Occipital lobe (tissue), 1 donor: ENCODE measurements at regions not wholly inside any gene's neighbourhood (a gene's known extent, or its start where the extent isn't known, plus 50 kb on each side); places are given as distances from the start of the nearest gene placed in this dataset.
A peak's percentile ranks its signal among the peaks of the same experiment; 100 is the strongest.

Experiments used
- DNase-seq: peaks from one replicate; lab custom pipeline; 2025; lab: John Stamatoyannopoulos, UW

DNA sequence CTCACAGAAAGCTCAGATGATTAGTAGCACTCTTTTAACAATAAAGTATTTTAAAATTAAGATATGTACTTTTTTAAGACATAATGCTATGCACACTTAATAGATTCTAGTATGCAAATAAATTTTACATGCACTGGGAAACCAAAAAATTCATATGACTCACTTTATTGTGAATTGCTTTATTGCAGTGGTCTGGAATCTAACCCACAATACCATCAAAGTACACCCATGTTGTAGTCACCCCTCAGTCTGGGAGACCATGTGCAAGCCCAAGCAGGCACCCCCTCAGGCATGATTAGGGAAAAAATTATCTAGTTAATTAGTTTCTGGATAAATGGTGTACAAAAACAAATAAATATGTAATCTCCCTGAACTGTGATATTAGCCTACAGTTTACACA, 649.0 kb upstream of the HS6ST1 start:
- no peak for DNase-seq

DNA sequence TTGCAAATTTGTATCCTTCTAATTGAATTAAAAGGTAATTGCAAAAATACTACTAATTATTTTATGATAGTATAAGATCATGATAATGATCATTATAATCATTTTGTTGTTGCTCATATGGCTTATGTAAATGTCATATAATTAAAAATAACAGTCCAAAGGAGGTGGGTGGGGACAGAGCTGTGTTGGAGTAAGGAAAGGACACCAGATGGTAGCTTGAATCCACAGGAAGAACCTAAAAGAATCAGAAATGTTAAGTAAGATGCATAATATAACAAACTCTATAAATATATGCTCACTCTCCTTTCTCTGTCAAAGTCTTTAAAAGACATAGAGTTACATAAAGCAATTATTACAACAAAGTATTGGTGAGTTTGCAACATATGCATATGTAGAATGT, 650.7 kb upstream of the HS6ST1 start:
- DNase-seq, result no peak

DNA sequence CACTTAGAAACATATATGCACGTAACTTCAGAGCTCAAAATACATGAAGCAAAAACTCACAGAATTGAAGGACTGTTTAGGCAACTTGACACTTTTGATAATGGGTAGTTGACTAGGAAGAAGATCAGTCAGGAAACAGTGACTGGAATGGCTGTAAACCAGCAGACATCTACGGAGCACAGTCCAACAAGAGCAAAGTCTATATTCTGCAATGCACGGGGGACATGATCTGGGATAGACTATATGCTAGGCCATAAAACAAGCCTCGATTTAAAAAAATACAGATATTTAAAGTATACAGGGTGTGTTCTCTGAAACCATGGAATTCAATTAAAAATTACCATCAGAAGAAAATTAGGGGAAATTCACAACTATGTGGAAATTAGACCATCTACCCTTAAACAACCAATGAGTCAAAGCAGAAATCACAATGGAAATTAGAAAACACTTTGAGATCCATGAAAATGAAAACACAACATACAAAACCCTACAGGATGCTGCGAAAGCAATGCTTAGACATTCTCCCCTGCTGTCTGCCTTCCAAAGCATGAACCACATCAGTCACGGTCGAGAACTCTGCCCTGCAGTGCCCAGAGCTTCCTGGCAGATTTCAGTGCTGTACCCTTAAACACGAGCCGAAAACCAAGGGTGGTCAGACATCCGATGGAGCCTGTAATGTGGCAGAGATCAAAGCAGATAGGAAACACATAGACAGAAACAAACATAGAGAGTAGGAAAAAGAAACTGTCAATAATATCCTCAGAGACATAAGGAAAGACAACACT, 651.9 kb upstream of the HS6ST1 start:
- no peak for DNase-seq

DNA sequence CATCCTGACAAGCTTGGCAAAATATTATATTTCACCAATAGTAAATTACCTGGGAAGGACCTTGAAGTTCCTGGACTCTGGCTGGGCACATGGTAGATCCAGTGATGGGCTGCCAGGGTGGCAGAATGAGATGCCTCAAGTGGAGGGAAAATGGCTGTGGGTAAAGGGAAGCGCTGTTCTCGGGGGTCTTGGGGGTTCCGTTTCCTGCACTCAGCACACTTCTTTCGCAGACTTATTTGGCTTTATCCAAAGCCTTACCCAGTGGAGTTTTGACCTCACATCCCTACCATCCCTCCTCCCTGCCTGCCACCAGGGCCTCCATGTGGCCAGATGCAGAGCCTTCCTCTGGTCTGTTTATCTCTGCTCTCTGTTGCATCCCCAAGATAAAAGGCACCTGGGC, 654.9 kb upstream of the HS6ST1 start:
- no peak for DNase-seq

DNA sequence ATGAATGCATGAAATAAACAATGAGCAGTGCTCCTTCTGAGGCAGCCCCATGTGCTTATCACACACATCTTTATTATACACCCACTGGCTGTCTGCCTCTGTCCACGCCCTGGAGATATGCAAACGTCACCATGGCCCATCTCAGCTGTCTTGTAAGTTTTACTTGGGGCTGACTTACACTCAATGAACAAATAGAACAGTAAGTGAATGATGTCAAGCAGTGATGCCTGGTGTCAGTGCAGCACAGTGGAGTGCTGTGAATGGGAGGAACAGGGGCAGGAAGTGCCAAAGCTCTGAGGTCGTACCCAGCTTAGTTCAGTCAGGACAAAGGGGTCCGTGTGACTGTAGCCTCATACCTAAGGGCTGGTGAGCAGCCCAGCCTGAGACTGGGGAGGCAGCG, 659.5 kb upstream of the HS6ST1 start:
- DNase-seq, result no peak

DNA sequence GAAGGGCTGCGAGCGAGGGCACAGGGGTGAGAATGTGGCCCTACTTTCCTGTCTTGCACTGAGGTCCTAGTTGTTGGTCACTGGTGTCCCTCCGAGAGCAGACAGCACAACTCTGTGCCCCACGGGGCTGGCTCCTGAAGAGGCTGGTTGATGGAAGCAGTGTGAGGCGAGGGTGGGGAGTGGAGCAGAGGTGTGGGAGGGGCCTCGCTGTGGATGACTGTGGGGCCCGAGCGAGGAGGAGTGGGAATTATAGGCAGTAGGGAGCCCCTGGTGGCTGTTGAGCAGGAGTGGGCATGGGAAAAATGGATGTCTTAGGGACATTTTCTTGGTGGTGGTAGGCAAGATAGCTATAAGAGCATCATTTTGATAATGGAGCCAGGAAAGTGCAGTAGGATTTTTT, 660.5 kb upstream of the HS6ST1 start:
- no peak for DNase-seq

DNA sequence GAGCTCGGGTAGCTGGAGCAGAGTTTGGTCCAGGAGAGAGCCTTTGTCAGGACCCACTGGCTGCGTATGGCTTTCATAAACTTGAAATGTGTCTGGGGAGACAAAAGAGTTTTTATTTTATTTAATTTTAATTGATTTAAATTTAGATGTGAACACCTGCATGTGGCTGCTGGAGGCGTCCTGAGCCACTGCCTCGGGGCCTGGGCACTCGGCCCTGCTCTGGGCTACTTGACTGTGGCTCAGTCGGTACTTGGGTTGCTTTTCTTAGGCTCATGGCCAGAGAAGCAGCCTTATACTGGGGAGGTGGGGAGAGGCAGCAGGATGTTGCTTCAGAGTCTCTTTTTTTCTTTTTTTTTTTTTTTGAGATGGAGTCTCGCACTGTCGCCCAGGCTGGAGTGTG, 661.8 kb upstream of the HS6ST1 start:
- no peak for DNase-seq

DNA sequence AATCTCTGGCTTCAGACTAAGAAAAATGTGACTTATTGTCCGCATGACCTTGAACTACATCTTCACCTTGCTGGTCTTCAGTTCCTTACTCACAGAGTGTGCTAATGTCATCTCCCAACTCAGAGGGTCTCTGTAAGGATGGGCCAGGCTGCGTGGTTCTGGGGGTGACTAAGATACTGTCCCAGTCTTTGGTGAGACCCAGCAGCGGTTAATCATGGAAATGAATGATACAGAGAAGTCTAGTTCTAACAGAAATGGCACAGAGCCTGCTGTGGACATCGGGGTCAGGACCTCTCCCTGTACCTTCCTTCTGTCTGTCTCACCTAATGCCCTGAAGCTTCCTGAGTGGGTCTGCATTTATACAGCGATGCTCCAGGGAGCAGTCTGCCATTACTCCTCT, 662.7 kb upstream of the HS6ST1 start:
- no peak for DNase-seq

DNA sequence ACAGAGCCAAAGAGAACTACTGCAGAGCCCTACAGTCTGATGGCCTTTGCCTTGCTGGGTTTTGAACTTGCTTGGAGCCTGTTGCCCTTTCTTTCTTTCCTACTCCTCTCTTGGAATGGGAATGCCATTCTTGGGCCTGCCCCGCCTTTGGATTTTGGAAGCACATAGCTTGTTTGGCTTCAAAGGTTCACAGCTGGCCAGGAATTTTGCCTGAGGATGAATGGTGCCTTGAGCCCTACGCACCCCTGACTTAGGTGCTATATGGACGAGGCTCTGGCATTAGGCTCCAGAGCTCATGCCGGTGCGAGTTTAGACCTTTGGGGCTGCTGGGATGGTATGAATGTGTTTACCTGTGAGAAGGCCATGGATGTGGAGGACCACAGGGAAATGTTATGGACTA, 663.3 kb upstream of the HS6ST1 start:
- no peak for DNase-seq

DNA sequence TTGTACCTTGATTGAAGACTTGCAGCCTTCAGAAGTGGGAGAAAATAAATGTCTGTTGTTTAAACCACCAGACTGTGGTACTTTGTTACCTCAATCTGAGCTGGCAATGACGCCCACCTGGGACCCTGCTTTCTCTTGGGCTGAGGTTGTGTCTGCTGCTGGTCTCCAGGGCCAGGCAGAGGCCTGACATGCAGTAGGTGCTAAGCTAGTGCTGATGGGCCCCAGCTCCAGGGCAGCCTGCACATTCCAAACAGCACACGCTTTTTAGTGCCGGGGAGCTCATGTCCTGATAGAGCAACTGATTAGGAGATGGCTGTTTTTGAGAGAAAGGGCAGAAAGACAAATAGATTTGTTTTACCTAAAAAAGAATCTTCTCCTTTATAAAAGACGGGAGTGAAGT, 664.0 kb upstream of the HS6ST1 start:
- DNase-seq, result no peak

DNA sequence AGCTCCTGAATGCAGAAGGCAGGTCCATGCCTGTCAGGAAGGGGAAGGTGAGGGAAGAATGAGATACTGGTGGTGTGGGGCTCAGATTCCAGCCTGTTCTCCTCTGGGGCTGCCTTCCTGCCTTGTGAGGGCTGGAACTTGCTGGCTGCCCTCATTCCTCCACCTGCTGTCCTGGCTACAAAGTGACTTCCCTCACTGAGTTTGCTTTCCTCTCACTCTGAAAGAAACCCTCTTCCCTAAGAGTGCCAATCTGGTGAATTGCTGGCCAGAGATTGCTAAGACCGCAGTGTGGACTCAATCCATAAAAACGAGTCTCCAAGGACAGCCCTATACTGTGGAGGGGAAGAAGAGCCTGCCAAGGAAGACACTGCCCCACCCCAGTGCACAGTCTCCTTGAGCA, 664.4 kb upstream of the HS6ST1 start:
- DNase-seq, result no peak

DNA sequence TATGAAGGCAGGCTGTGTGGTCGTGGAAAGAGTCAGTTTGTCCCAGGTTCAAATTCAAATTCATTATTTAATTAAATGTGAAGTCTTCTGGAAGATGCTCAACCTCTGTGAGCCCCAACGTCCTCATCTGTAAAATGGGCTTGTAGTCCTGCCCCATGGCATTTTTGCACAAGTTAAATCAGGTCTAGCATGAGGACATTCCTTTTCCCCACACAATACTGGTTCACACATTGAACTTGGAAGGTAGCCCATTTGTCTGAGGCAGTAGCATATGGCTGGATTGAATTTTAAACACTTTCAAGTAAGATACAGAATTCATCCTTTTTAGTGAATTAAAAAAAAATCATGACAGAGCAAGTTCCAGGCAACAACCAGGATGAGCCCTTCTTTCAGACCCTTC, 665.4 kb upstream of the HS6ST1 start:
- no peak for DNase-seq

DNA sequence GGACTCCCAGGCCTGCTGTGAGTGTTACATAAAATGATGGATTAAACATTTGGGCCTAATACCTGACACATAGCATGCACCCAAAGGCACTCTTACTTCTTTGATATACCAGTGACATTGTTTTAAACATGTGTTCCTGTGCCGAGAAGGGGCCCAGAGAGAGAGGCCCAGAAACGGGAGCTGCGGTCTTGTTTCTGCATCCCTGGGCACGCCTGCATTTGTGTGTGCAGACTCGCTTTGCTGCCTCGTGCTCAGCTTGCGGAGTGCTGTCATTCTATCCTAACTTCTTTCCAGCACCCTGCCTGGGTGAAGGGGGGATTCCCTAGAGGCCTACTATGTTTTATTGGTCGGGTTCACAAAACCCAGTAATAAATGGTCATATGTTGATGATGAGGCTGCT, 666.2 kb upstream of the HS6ST1 start:
- DNase-seq, result no peak

DNA sequence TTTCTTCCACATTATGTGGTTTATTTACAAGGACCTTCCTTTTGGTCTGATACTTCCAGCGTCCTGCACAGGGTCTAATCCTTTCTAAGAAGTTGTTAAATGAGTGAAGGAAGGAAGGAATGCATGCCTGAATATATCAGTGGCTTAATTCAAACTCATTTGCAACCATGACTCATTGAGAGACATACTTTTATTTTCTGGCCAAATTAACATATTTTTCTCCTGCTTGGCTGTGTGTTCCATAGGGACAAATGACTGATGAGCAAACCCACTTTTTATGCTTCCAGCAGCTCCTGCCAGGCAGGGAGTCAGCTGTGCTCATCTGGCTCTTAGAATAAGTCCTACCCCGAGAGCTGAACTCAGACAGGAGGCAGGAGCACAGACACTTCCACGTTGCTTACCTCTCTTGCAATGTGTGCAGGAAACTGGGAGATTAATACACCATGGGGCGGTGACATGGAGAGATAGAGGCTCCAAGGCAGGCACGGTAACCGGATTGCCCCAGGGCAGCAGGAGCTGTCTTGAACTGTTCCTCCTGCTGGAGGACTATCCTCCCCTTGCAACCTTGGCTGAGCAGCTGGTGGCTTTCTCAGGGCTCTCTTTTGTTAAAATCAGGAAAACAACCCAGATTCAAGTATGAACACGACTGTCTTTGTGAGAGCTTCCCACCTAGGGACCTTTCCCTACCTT, 667.5 kb upstream of the HS6ST1 start:
- peak; percentile 62 for DNase-seq

DNA sequence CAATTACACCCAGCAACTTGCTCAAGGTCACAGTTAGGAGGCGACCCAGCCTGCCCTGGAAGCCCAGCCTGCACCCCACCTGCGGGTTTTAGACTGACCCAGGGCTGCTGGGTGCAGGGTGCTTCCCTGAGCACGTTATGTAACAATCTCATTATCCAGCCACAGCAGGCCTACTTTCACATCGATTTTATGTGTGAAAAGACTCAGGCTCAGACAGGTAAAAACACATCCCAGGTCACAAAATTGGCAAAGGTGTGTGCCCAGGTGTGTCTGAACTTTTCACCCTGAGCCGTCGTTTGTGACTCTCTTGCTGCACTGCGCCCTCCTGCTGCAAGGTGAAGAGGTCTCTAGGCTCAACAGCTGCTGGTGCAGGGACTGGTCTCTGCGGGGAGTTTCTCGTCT, 668.2 kb upstream of the HS6ST1 start:
- no peak for DNase-seq

DNA sequence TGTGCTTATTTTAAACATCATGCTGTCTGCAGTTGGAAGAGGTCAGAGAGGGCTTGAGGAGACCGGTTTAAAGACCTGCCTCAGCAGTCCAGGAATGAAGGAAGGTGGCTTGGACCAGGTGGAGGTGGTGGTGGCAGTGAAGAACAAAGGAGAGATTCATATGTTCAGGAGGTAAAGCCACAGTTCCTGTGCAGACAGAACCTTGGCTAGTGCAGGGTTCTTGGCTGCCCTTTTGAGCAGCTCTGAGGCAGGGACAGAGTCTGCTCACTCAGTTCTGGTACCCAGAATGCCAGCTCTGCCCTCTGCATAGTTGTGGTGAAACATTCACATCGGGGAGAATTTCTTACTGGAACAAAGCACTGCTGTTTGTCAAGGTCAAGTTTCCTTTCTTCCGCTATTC, 669.7 kb upstream of the HS6ST1 start:
- no peak for DNase-seq

DNA sequence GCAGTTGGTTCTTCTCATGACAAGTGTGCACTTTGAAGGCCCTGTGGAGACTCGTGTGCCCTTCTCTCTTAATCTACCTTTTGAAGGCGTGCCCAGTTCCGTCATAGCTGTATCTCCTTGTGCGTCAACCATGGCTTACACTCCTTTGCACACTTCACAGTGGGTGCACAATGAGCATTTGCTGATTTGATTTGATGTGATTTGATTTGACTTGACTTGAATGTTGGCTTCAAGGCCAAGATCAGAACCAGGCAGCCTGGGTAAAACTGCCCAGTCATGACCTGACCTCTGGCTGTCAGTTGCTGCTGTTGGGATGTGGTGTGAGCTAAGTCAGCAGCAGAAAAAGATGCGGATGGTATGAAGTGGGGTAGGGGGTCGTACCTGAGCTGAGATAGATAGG, 670.3 kb upstream of the HS6ST1 start:
- no peak for DNase-seq

DNA sequence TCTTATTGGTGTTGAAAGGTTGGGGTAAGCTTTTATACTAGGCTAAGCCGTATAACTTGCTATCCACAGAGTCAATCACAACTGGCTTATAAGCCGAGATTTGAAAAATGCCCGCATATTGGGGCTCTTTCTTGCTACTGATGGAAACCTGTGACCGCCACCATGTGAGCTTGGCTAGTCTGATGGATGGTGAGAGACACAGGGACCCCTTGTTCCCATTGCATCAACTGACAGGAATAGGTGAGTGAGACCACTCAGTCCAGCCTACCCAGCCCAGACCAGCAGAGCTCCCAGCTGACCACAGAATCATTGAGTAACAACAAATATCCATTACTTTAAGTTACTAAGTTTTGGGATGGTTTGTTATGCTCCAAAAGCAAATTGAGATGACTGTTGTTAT, 676.4 kb upstream of the HS6ST1 start:
- no peak for DNase-seq

DNA sequence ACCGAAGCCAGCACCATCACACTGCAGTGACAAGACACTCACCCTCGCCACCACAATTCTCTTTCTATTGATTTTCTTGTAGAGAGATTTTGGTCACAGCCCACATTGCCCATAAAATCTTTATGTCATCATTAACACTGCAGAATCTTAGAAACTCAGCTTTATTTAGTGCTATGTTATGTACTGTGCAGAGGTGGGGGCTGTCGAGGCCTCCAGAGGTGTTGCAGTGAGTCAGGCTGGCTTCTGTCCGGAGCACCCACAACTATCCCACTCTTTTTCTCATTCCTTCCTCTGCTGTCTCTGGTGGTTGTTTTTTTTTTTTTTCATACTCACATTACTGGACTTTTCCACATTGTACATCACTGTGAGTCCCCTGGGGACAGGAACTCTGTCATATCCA, 677.4 kb upstream of the HS6ST1 start:
- no peak for DNase-seq

DNA sequence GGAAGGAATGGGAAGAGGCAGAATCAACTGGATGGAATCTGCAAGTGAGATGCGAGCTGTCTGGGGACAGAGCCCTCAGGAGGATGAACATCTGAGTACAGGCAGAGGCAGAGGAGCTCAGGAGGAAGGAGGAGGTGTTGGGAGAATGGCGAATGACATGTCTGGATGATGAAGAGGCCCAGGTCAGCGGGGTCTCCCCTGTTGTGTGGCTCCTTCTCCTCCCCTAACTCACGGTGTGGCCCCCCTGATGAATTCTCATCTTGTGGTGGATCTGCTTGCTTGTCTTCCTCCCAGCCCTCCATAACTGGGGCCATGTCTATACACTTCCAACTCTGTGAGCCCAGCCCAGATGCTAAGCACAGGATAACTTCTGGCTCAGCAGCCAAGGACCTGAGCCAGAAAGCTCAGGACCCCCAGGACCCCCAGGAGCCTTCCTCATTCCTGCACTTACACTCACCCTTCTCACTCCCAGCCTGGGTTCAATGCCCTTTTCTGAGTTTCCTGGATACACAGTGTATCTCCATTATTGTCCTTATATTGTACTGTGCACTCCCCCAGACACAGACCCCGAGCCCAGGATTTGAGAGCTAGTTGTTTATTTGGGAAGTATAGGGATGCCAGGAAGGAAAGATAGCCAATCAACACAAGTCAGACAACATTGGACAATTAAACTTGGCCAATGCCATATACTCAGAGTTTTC, 678.6 kb upstream of the HS6ST1 start:
- no peak for DNase-seq

DNA sequence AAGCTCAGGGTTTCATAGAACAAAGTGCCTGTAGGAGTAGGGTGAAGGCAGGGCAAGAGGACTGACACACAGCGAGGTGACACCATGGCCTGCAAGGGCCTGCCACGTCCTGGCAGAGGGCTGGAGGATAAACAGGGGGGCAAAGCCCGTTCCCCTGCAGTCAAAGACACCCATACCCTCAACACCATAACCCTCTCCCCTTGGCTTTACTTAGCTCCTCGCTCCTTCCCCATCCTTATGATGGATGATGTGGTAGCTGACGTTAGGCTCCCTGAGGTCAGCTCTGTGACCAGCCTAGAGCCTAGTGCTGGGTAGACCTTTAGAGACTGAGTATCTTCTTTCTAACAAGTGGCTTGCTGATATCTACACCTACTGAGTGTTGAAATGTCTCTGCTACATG, 683.3 kb upstream of the HS6ST1 start:
- DNase-seq, result no peak

DNA sequence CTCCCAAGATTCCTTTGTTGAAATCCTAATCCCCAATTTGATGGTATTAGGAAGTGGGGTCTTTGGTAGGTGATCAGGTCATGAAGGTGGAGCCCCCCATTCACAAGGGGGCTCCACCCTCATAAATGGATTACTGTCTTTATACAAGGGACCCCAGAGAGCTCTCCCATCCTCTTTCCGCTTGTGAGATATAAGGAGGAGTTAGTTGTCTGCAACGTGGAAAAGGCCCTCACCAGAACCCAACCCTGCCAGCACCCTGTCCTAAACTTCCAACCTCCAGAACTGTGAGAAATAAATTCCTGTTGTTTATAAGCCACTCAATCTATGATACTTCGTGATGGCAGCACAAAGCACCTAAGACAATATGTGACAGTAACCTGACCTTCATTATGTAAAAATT, 684.1 kb upstream of the HS6ST1 start:
- DNase-seq, result no peak

DNA sequence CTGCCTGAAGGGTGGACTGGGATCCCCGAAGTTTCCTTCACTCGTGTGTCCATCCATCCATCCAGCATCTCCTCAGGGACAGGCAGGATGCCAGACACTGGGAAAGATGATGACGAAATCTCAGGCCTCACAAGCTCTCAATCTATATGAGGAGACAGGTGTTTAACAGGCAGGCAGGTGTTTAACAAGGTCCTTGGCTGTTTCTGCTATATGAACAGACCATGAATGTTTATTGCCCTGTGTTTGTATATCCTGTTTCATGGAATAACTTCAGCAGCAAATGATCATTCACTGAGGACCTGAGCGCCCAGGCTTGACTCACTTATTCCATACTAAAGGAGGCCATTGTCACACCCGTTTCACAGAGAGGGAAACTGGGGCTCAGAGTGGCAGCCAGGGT, 685.8 kb upstream of the HS6ST1 start:
- DNase-seq, result no peak
